ENCODE measurements at regions not wholly inside any gene's neighbourhood (a gene's known extent, or its start where the extent isn't known, plus 50 kb on each side); places are given as distances from the start of the nearest gene placed in this dataset.
"Not testable (repeated sequence)": the region's sequence is repeated elsewhere in the genome, so short reads cannot be mapped to it uniquely, and the experiment has no call there.

- no peak for ATAC-seq
Measured at GRCh38 chr1:79530476-79530875, 523.9 kb upstream of the ADGRL4 start.

DNA sequence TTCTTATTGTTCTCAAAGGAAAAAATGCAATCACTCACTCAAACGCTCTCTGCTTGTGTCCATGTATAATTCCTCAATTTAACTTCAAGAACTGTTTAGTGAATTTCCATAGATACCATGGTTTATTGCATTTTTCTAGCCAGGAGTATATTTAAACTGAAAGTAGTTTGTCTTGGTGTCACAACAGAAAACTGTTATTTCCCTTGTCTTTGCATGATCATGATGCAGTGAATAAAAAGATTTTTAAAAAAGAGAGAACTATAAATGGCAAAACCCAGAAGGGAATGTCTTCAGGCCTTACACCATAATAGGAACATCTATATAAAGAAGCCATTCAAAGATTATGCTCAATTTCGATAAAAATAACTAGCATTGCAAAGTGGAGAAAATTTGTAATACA is 523.5 kb upstream of the ADGRL4 start:
- no peak for ATAC-seq

- no peak for ATAC-seq
Measured at GRCh38 chr1:79524126-79524525, 517.6 kb upstream of the ADGRL4 start.

DNA sequence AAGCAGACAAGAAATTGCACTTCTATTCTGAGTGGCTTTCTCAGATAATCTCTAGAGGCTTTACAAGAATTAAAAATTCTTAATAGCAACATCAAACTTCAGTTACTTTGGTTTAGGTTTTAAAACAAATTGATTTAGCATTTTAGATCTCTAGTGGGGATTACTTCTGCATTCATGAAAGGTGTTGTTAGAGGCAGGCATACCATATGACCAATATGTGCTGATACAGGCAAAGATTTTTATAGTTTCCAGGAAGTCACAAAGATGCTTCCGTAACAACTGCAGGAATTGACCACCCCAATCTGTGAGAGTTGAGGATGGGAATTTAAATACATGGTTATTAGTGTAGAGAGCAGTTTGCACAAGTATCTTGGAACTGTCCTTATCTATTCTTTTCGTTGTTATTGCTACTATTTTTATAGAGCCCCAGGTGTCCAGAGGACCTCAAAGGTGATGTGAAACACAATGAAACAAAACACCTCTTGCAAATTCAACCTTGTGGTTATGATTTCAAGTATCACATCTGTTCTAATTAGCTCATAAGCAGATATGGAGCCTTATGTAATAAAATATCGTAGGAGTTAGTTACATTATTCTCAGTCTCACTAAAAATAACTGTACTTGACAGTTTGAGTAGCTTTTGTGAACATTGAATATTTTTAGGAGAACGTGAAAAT is 512.7 kb upstream of the ADGRL4 start:
- ATAC-seq, result no peak

DNA sequence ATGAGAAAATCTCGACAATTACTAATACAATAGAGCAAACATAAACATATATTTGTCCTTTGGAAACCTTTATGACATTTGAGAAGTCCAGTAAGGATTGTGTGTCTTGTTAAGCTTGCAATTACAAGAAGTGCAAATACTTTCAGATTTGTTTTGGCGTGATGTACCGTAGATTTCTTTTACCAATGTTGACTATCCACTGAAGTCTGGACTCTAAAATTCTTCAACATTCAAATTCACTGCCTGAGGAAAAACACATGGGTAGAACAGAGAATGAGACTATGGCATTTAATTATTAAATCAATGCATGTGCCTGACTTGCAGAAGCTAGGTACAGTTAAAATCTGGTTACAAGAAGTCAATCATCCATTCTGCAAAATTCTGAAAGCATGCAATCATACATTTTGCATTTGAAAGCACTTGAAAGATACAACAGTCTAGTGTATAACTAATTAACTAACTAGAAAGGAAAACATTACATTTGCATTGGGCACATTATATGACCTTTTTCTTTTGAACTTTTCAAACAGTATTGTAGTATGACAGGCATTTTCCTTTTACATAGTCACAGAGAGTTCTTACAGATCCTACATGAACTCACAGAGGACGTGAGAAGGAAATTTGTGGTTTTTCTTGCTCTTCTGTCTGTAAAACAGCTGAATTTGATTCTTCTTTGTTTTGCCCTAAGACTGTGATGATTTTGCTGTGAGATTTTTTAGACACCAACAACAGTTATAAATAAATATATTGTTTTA is 511.1 kb upstream of the ADGRL4 start:
- ATAC-seq, result no peak

DNA sequence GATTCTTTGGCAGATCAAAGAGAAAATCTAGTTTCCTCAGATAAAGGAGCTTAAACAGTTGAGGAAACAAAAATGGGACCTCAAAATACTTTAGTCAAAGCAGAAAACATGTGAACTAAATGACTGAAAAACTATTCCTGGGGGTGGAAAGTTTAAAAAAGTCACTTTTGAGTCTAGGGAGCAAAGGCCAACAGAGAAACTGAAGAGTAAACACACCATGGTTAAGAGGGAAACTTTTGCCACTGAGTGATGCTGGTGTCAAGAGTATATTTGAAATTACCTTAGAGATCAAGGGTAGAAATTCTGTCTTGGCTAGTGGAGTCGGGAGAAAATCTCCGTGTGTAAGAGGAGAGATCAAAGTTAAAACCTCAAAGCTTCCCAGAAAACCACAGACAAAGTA is 501.2 kb upstream of the ADGRL4 start:
- ATAC-seq, result no peak

DNA sequence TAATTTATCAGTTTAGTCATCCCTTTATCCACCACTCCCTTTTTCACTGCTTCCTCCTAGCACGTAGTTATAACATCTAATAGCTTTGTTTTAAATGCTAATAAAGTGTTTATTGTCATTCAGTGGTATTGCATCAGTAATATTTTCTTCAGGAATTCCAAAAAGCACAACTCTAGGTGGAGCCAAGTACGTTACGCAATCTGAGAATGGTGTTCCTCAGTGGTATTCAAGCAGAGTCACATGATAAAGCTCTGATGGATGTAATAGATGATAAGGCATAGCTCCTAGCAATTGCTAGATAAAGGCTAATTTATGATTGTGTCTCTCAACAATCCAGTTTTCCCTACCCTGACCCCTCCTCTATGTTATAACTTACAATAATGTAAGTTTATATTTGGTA is 494.6 kb upstream of the ADGRL4 start:
- no peak for ATAC-seq

GRCh38 chr1:79499541-79499940 is 493.0 kb upstream of the ADGRL4 start:
- ATAC-seq, result no peak

DNA sequence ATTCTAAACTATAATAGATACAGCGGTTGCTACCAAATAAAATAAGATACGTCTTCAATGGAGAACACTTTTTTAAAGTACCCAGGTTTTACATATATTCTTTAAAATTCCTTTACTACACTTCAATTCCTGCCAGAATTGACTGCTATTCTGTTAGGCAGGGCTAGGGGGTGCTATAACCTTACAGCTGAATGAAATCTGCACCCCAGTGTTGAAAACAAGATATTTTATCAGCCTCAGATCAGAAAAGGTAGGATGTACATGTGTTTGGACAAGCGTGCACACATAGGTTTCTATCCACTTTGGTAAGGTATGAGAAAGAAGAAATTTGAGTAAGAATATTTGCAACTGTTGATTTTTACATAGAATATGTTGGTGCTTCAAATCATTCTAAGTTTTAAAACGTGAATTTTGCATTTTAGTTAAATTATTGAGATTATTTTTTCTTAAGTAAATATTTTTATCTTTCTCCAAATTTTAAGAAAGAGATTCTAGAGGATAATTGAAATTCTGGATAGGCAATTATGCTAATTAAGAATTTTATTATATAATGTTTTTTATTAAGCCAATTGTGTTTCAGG is 490.8 kb upstream of the ADGRL4 start:
- no peak for ATAC-seq

DNA sequence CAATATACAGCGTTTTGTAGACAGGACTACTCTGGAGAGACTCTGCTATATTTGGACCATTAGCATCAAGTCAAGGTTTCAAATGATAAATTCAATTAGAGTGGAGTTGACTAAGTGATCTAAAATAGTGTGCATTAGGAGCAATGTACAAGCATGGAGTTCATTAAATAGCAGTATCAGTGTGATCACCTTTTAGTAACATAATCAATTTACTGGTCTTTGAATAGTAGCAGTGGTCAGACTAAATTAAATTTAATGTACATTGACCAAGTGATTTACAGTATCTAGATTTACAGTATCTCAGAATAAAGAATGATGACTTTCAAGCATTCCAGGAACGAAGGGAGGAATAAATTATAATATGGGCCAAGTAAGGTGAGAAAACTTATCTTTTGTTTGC is 489.6 kb upstream of the ADGRL4 start:
- ATAC-seq, result no peak

GRCh38 chr1:79493702-79494101 is 487.2 kb upstream of the ADGRL4 start:
- not testable (repeated sequence) for ATAC-seq

DNA sequence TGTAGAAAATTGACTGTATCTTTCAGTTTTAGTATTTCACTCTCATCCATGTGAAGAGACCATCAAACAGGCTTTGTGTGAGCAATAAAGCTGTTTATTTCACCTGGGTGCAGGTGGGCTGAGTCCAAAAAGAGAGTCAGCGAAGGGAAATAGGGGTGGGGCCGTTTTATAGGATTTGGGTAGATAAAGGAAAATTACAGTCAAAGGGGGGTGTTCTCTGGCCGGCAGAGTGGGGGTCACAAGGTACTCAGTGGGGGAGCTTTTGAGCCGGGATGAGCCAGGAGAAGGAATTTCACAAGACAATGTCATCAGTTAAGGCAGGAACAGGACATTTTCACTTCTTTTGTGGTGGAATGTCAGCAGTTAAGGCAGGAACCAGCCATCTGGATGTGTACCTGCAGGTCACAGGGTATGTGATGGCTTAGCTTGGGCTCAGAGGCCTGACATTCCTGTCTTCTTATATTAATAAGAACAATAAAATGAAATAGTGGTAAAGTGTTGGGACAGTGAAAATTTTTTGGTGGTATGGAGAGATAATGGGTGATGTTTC is 482.1 kb upstream of the ADGRL4 start:
- not testable (repeated sequence) for ATAC-seq

DNA sequence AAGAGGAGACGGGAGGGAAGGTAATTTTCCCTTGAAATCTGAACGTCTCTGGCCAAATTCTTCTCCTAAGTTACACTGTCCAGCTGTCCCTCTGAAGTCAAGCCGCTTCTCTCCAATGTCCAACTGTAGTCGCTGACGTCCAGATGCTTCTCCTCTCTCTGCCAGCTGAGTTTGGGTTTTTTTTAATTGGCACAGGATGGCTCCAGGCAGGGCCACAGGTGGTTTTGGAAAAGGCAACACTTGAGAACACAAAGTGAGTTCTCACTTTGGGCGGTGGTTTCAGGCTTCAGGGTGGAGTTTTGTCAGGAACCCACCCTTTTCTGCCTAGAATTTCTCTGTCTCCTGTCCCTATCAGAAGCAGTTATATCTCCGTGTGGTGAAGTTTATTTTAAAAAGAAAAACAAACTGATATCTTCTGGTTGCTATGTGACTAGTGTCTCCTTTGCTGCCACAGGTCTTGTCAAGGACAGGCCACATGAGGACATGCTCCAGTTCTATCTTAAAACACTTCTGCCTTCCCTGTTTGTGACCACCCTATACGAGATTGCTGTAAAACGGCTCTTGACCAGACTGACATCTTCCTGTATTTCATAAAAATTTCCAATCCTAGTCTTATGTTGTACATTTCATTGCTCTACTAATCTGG is 472.3 kb upstream of the ADGRL4 start:
- no peak for ATAC-seq

DNA sequence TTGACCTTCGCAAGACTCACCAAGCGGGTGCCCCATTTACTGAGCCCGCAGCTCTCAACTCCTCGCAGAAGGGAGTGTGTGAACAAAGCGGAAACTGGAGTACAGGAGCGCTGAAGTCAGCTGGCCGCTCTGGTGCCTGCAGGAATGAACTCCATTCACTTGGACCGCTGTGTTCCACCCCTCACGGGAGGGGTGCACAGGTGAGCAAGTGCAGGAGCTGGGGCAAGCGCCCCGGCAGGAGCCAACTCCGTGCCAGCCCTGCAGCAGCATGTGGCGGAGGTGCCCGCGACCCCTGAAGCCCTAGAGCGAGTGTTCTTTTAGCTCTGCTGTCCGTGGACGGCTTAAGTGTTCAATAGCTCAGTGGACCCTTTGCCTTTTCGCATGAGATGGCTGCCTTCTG is 471.6 kb upstream of the ADGRL4 start:
- no peak for ATAC-seq

GRCh38 chr1:79472067-79472656 is 465.6 kb upstream of the ADGRL4 start:
- no peak for ATAC-seq

GRCh38 chr1:79469139-79469538 is 462.6 kb upstream of the ADGRL4 start:
- no peak for ATAC-seq

DNA sequence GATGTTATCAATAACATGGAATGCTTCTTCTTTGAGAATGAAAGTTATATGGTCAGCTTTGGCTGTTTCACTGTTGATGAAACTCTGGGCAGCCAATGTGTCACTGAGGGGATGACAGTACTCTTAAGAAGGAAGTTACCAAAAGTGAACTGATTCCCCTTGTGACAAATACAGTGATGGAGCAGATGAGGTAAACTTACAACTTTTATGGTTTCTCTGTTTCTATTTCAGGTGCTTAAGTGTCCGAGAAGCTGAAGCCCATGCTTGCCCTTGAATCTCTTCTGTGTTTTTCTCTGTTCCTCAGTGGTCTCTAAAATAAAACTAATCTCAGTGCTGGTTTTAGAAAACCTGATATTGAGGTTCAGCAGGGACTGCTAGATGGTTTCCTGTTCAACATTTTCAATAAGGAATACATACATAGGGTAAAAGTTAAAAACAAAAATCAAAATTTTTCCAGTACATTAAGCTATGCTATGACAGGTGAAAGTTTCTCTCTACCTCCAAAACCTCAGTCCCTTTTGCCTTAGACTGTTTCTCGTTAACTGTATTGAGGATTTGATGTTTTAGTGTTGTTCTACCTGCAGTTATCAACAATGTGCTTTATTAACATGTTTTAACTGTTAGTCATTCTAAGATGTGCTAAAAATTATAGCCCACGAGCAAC is 454.4 kb upstream of the ADGRL4 start:
- ATAC-seq, result no peak

GRCh38 chr1:79457562-79458224 is 451.2 kb upstream of the ADGRL4 start:
- ATAC-seq, result no peak

- no peak for ATAC-seq
Measured at GRCh38 chr1:79448426-79448825, 441.9 kb upstream of the ADGRL4 start.

GRCh38 chr1:79441238-79441637 is 434.7 kb upstream of the ADGRL4 start:
- ATAC-seq, result no peak

DNA sequence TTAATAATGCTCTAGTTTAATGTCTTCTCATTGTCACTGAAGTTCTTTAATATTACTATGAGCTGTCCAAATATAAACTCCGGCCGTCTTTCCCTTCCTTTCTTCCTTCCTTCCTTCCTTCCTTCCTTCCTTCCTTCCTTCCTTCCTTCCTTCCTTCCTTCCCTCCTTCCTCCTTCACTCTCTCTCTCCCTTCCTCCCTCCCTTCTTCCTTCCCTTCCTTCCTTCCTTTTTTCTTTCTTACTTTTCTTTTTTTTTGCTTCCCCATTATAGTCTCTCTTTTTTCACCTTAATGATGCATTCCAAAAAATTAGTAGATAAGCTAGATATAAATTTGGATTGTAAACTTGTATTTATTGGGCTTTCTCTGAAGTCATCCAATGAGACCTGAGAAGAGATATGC is 431.0 kb upstream of the ADGRL4 start:
- no peak for ATAC-seq

GRCh38 chr1:79431340-79431739 is 424.8 kb upstream of the ADGRL4 start:
- ATAC-seq, result no peak
